H9 (cell line): ENCODE measurements at regions not wholly inside any gene's neighbourhood (a gene's known extent, or its start where the extent isn't known, plus 50 kb on each side); places are given as distances from the start of the nearest gene placed in this dataset.

ENCODE experiments used
- DNase-seq: peaks from one replicate; pipeline ENCODE4 v3.0.0-alpha.2; 2017
- H2AFZ ChIP-seq: one replicate; pipeline ENCODE4 v1.6.1; 2013; ENCODE audit warnings: mild to moderate bottlenecking, low read length, control low read depth, moderate library complexity
- H2AK5ac ChIP-seq: 2 replicates; pipeline ENCODE4 v1.6.1; 2013; ENCODE audit warnings: low read length, control low read depth, mixed read lengths; ENCODE audit not compliant: insufficient read length
- H2BK120ac ChIP-seq: one replicate; pipeline ENCODE4 v1.6.1; 2013; ENCODE audit warnings: low read depth, mild to moderate bottlenecking, low read length, control low read depth, inconsistent platforms; ENCODE audit not compliant: poor library complexity, severe bottlenecking
- H2BK12ac ChIP-seq: 2 replicates; pipeline ENCODE4 v1.6.1; 2013; ENCODE audit warnings: low read length, control low read depth, mixed read lengths, low read depth; ENCODE audit not compliant: insufficient read length
- H2BK15ac ChIP-seq: 2 replicates; pipeline ENCODE4 v1.6.1; 2013; ENCODE audit warnings: low read depth, low read length, control low read depth
- H2BK20ac ChIP-seq: one replicate; pipeline ENCODE4 v1.6.1; 2013; ENCODE audit warnings: low read depth, mild to moderate bottlenecking, low read length, control low read depth, inconsistent platforms; ENCODE audit not compliant: poor library complexity, severe bottlenecking
- H2BK5ac ChIP-seq: 2 replicates; pipeline ENCODE4 v1.6.1; 2013; ENCODE audit warnings: low read length, control low read depth, mixed read lengths; ENCODE audit not compliant: insufficient read length
- H3K14ac ChIP-seq: 2 replicates; pipeline ENCODE4 v1.6.1; 2013; ENCODE audit warnings: low read length, control low read depth; ENCODE audit not compliant: insufficient read depth
- H3K18ac ChIP-seq: 2 replicates; pipeline ENCODE4 v1.6.1; 2013; ENCODE audit warnings: low read depth, mild to moderate bottlenecking, mixed read lengths, low read length, control low read depth; ENCODE audit not compliant: insufficient read length
- H3K23ac ChIP-seq: 2 replicates; pipeline ENCODE4 v1.6.1; 2013; ENCODE audit warnings: low read length, control low read depth, mixed read lengths, low read depth; ENCODE audit not compliant: insufficient read length
- H3K23me2 ChIP-seq: 2 replicates; pipeline ENCODE4 v1.6.1; 2013; ENCODE audit warnings: low read depth, mild to moderate bottlenecking, mixed read lengths, low read length, control low read depth; ENCODE audit not compliant: insufficient read length, poor library complexity, severe bottlenecking
- H3K27ac ChIP-seq: 2 replicates; pipeline ENCODE4 v1.5.1; 2013; ENCODE audit warnings: low read length, control low read depth, mixed read lengths, low read depth; ENCODE audit not compliant: insufficient read length
- H3K27me3 ChIP-seq: 2 replicates; pipeline ENCODE4 v1.6.1; 2013; ENCODE audit warnings: low read length, control low read depth, inconsistent platforms; ENCODE audit not compliant: insufficient read depth
- H3K4ac ChIP-seq: 2 replicates; pipeline ENCODE4 v1.6.1; 2013; ENCODE audit warnings: low read depth, mild to moderate bottlenecking, control low read depth, inconsistent platforms, low read length, moderate library complexity
- H3K4me1 ChIP-seq: 2 replicates; pipeline ENCODE4 v1.6.1; 2013; ENCODE audit warnings: low read length, control low read depth, inconsistent platforms; ENCODE audit not compliant: insufficient read depth
- H3K4me2 ChIP-seq: 2 replicates; pipeline ENCODE4 v1.6.1; 2013; ENCODE audit warnings: low read length, control low read depth, mixed read lengths; ENCODE audit not compliant: insufficient read length, insufficient read depth
- H3K56ac ChIP-seq: 2 replicates; pipeline ENCODE4 v1.6.1; 2013; ENCODE audit warnings: low read depth, mild to moderate bottlenecking, mixed read lengths, low read length, control low read depth; ENCODE audit not compliant: insufficient read length
- H3K79me1 ChIP-seq: 2 replicates; pipeline ENCODE4 v1.6.1; 2013; ENCODE audit warnings: low read depth, mild to moderate bottlenecking, moderate library complexity, low read length, control low read depth, inconsistent platforms; ENCODE audit not compliant: insufficient read depth, poor library complexity, severe bottlenecking
- H3K79me2 ChIP-seq: 2 replicates; pipeline ENCODE4 v1.6.1; 2013; ENCODE audit warnings: low read length, control low read depth, inconsistent platforms; ENCODE audit not compliant: insufficient read depth
- H3K9ac ChIP-seq: 2 replicates; pipeline ENCODE4 v1.6.1; 2013; ENCODE audit warnings: low read length, control low read depth, mixed read lengths; ENCODE audit not compliant: insufficient read length; ENCODE audit errors: extremely low read depth
- H3K9me3 ChIP-seq: one replicate; pipeline ENCODE4 v1.6.1; 2013; ENCODE audit warnings: low read depth, low read length, inconsistent platforms; ENCODE audit not compliant: control insufficient read depth
- H3T11ph ChIP-seq: one replicate; pipeline ENCODE4 v1.6.1; 2013; ENCODE audit warnings: mild to moderate bottlenecking, low read length, control low read depth, inconsistent platforms
- H4K20me1 ChIP-seq: one replicate; pipeline ENCODE4 v1.6.1; 2013; ENCODE audit not compliant: control insufficient read depth, insufficient read length, insufficient read depth
- H4K5ac ChIP-seq: 2 replicates; pipeline ENCODE4 v1.6.1; 2013; ENCODE audit warnings: low read depth, mild to moderate bottlenecking, mixed read lengths, low read length, control low read depth; ENCODE audit not compliant: insufficient read length
- H4K8ac ChIP-seq: replicated peaks from 2 replicates; pipeline ENCODE4 v1.6.1; 2013; ENCODE audit warnings: low read length, control low read depth, mixed read lengths, low read depth; ENCODE audit not compliant: insufficient read length
- H4K91ac ChIP-seq: 2 replicates; pipeline ENCODE4 v1.6.1; 2013; ENCODE audit warnings: low read depth, mild to moderate bottlenecking, moderate library complexity, mixed read lengths, low read length, control low read depth; ENCODE audit not compliant: insufficient read length
- H3K27ac Mint-ChIP-seq, 3 experiments: 2 replicates in 2 of 3; 3 replicates in 1 of 3; pipeline ENCODE4 v1.8.0; 2020 to 2021; ENCODE audit warnings: mixed read lengths in 3 of 3, mild to moderate bottlenecking in 1 of 3, moderate library complexity in 1 of 3
- H3K27me3 Mint-ChIP-seq: 2 replicates; pipeline ENCODE4 v1.8.0; 2021; ENCODE audit warnings: low read depth, mild to moderate bottlenecking, moderate library complexity, mixed read lengths
- H3K36me3 Mint-ChIP-seq, 3 experiments: 2 replicates in 2 of 3; 3 replicates in 1 of 3; pipeline ENCODE4 v1.8.0; 2020 to 2021; ENCODE audit warnings: low read depth in 3 of 3, mixed read lengths in 3 of 3; ENCODE audit not compliant: insufficient read depth in 1 of 3
- H3K4me1 Mint-ChIP-seq, 2 experiments: 2 replicates each; pipeline ENCODE4 v1.8.0; 2020; ENCODE audit warnings: mixed read lengths in 2 of 2
- H3K4me3 Mint-ChIP-seq, 2 experiments: 2 replicates in 1 of 2; 3 replicates in 1 of 2; pipeline ENCODE4 v1.8.0; 2020 to 2021; ENCODE audit warnings: mild to moderate bottlenecking in 2 of 2, mixed read lengths in 2 of 2, moderate library complexity in 1 of 2
- H3K9me3 Mint-ChIP-seq, 2 experiments: 2 replicates in 1 of 2; 3 replicates in 1 of 2; pipeline ENCODE4 v1.8.0; 2020; ENCODE audit warnings: mild to moderate bottlenecking in 2 of 2, mixed read lengths in 2 of 2, moderate library complexity in 1 of 2
- WGBS: extraction: QIAGEN DNeasy Blood & Tissue Kit; methylation state at CpG from one replicate; pipeline ENCODE4 v1.1.7; 2013; ENCODE audit warnings: missing lambda C conversion rate, low lambda C conversion rate, mixed read lengths; ENCODE audit not compliant: insufficient read length; ENCODE audit errors: extremely low coverage; 5-methylcytosine and 5-hydroxymethylcytosine counted together
- TF ChIP-seq, protein P1 (sequence below): fragments of 200-600 bp; sonication (generic); conservative IDR thresholded peaks from 3 replicates; pipeline ENCODE4 v1.8.0; 2021; ENCODE audit warnings: antibody characterized with exemption, mild to moderate bottlenecking

DNA sequence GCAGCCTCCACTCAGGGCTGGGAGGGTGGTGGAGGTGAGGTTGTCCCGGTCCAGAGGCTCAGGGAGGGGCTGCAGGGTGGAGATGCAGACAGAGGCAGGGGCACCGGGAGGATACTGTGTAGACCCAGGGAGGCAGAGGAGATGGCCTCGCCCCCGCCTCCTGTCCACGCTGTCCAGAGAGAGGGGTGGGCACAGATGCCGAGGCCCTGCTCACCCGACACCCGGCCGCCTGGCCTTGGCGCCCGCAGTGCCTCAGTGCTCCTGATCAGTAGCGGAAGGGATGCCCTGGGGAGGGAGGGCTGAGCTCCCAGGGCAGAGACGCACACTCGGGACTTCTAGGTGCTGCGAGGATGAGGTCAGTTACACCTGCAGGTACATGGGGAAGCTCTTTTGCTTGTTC lies 102.7 kb upstream of the TTC34 start:
- Histone ChIP-seq H2BK5ac (no peak overlapping the region), H4K91ac (no peak overlapping the region), H3K4me1 (no peaks in the 10 kb centered on the region), H3K9ac (no peak overlapping the region), H2BK120ac (no peak overlapping the region), H3K23me2 (no peaks in the 10 kb centered on the region), H4K5ac (no peak overlapping the region), H2BK15ac (no peak overlapping the region), H2AK5ac (no peak overlapping the region), H3K79me2 (no peaks in the 10 kb centered on the region), H3K56ac (no peak overlapping the region), H4K20me1 (no peaks in the 10 kb centered on the region), H4K8ac (no peak overlapping the region), H3K27me3 (no peaks in the 10 kb centered on the region), H3K14ac (no peak overlapping the region), H3K9me3 (peaks cover 91% of the 10 kb centered on the region), H3K79me1 (no peaks in the 10 kb centered on the region), H3K4me2 (no peak overlapping the region), H3T11ph (no peak overlapping the region), H2BK12ac (no peak overlapping the region), H2AFZ (no peak overlapping the region), H3K27ac (no peak overlapping the region), H3K23ac (no peak overlapping the region), H3K18ac (no peak overlapping the region), H2BK20ac (no peak overlapping the region), H3K4ac (no peak overlapping the region)
- Mint-ChIP-seq H3K4me3 (no peak overlapping the region), H3K27ac (no peak overlapping the region), H3K27me3 (peaks cover 6% of the 10 kb centered on the region), H3K36me3 (peaks cover 0 to 44% (median 9%) of the 10 kb centered on the region in 3 experiments; a peak in 3 of 7 replicates), H3K4me1 (no peaks in the 10 kb centered on the region), H3K9me3 (peaks cover 18 to 78% of the 10 kb centered on the region in 2 experiments)
- DNase-seq: no peak
- TF ChIP-seq, protein P1, sequence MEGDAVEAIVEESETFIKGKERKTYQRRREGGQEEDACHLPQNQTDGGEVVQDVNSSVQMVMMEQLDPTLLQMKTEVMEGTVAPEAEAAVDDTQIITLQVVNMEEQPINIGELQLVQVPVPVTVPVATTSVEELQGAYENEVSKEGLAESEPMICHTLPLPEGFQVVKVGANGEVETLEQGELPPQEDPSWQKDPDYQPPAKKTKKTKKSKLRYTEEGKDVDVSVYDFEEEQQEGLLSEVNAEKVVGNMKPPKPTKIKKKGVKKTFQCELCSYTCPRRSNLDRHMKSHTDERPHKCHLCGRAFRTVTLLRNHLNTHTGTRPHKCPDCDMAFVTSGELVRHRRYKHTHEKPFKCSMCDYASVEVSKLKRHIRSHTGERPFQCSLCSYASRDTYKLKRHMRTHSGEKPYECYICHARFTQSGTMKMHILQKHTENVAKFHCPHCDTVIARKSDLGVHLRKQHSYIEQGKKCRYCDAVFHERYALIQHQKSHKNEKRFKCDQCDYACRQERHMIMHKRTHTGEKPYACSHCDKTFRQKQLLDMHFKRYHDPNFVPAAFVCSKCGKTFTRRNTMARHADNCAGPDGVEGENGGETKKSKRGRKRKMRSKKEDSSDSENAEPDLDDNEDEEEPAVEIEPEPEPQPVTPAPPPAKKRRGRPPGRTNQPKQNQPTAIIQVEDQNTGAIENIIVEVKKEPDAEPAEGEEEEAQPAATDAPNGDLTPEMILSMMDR: no peak
- WGBS: no CpG with 5 or more reads among the region's 15 CpGs
